HepG2 (cell line): ENCODE measurements at regions not wholly inside any gene's neighbourhood (a gene's known extent, or its start where the extent isn't known, plus 50 kb on each side); places are given as distances from the start of the nearest gene placed in this dataset.

Source experiments
- EZH2 ChIP-seq: conservative IDR thresholded peaks from 2 replicates; pipeline ENCODE4 v1.6.1; 2012; ENCODE audit warnings: mild to moderate bottlenecking, low read depth, low read length, moderate library complexity
- FOXM1 ChIP-seq: sonication (generic); formaldehyde crosslinking; IDR thresholded peaks from 2 replicates; pipeline ENCODE4 v1.5.0; 2020; ENCODE audit warnings: missing genetic modification reagents
- KDM4B ChIP-seq: sonication (generic); formaldehyde crosslinking; IDR thresholded peaks from 2 replicates; pipeline ENCODE4 v1.4.0; 2020; ENCODE audit warnings: missing genetic modification reagents
- KDM6A ChIP-seq: IDR thresholded peaks from 2 replicates; pipeline ENCODE4 v1.6.1; 2016; ENCODE audit warnings: low read depth
- KLF16 ChIP-seq, 2 experiments: sonication (generic) in 1 of 2; formaldehyde crosslinking in 1 of 2; IDR thresholded peaks; 2 replicates each; pipeline versions ENCODE4 v1.6.1 to v1.8.0; 2016 to 2023; ENCODE audit warnings: missing genetic modification reagents in 2 of 2, missing compliant biosample characterization in 1 of 2
- POLR2A ChIP-seq, 2 experiments: IDR thresholded peaks; 2 replicates each; pipeline ENCODE4 v1.6.1; 2011; ENCODE audit warnings: low read depth in 2 of 2, low read length in 2 of 2, mild to moderate bottlenecking in 1 of 2, moderate library complexity in 1 of 2; ENCODE audit not compliant: insufficient read depth in 1 of 2
- POLR2AphosphoS5 ChIP-seq: IDR thresholded peaks from 2 replicates; pipeline ENCODE4 v1.6.1; 2012; ENCODE audit warnings: low read depth, low read length
- RBFOX2 ChIP-seq: fragments of 200-400 bp; formaldehyde crosslinking; IDR thresholded peaks from 2 replicates; pipeline ENCODE4 v1.6.1; 2017; ENCODE audit warnings: low read depth, mild to moderate bottlenecking, low read length
- YY1 ChIP-seq: IDR thresholded peaks from 2 replicates; pipeline ENCODE4 v1.6.1; 2011; ENCODE audit warnings: low read length, low read depth, moderate library complexity, mild to moderate bottlenecking; ENCODE audit not compliant: insufficient read depth, insufficient replicate concordance
- ZBTB38 ChIP-seq: sonication (generic); formaldehyde crosslinking; IDR thresholded peaks from 2 replicates; pipeline ENCODE4 v1.5.1; 2020; ENCODE audit warnings: mild to moderate bottlenecking, missing genetic modification reagents
- ZFX ChIP-seq: sonication (generic); formaldehyde crosslinking; IDR thresholded peaks from 2 replicates; pipeline ENCODE4 v1.4.0; 2020; ENCODE audit warnings: mild to moderate bottlenecking, low read depth, missing genetic modification reagents, moderate library complexity
- ZNF512B ChIP-seq: sonication (generic); formaldehyde crosslinking; IDR thresholded peaks from 2 replicates; pipeline ENCODE4 v1.5.1; 2020; ENCODE audit warnings: missing genetic modification reagents, mild to moderate bottlenecking, borderline replicate concordance

GRCh38 chr5:37975531-37975930, 135.7 kb upstream of the GDNF start:
- TF ChIP-seq ZFX (CRISPR knock-in tag) (no peak), KDM4B (no peak), FOXM1 (CRISPR knock-in tag) (no peak), RBFOX2 (no peak), EZH2 (no peak), ZBTB38 (no peak), POLR2A (IDR thresholded peaks at IDR 0.05; ENCODE audit: insufficient read depth in 1 of 2, low read depth in 2 of 2, low read length in 2 of 2) (no peak), KDM6A (CRISPR knock-in tag) (no peak), ZNF512B (CRISPR knock-in tag) (no peak), KLF16 (CRISPR knock-in tag; IDR thresholded peaks at IDR 0.05) (no peak), YY1 (no peak), POLR2AphosphoS5 (no peak)
